Kidney (tissue), 13 donors: ENCODE measurements at regions not wholly inside any gene's neighbourhood (a gene's known extent, or its start where the extent isn't known, plus 50 kb on each side); places are given as distances from the start of the nearest gene placed in this dataset.
A peak's percentile ranks its signal among the peaks of the same experiment; 100 is the strongest.

Source experiments
- DNase-seq, 5 donors: peaks; one replicate each; pipeline ENCODE4 v3.0.0-alpha.2; 2013 to 2020
- FAIRE-seq: peaks from 2 replicates; lab custom pipeline; 2012; peaks lifted over from hg19 to GRCh38; lab: Jason Lieb, UNC
- H3K27ac ChIP-seq, 2 donors: one replicate each; pipeline ENCODE4 v1.7.0; 2013; ENCODE audit warnings: low read depth in 2 of 2, low read length in 2 of 2, inconsistent platforms in 1 of 2
- H3K27me3 ChIP-seq: one replicate; pipeline ENCODE4 v1.7.1; 2013; ENCODE audit warnings: low read length, inconsistent platforms; ENCODE audit not compliant: control insufficient read depth, insufficient read depth
- H3K36me3 ChIP-seq, 3 donors: one replicate each; pipeline versions ENCODE4 v1.7.0 to v1.7.1; 2013; ENCODE audit warnings: low read length in 3 of 3, control low read depth in 1 of 3, inconsistent platforms in 1 of 3; ENCODE audit not compliant: insufficient read depth in 3 of 3, control insufficient read depth in 2 of 3
- H3K4me1 ChIP-seq, 3 donors: one replicate each; pipeline versions ENCODE4 v1.7.0 to v1.7.1; 2013; ENCODE audit warnings: low read length in 3 of 3, inconsistent platforms in 1 of 3, low read depth in 1 of 3; ENCODE audit not compliant: control insufficient read depth in 2 of 3, insufficient read depth in 2 of 3
- H3K4me3 ChIP-seq, 3 donors: one replicate each; pipeline versions ENCODE4 v1.7.0 to v1.8.1; 2013; ENCODE audit warnings: low read length in 3 of 3, control low read depth in 1 of 3, inconsistent platforms in 1 of 3
- H3K9ac ChIP-seq, 3 donors: one replicate each; pipeline versions ENCODE4 v1.7.0 to v1.7.1; 2013; ENCODE audit warnings: low read length in 3 of 3, control low read depth in 1 of 3, inconsistent platforms in 1 of 3
- H3K9me3 ChIP-seq, 3 donors: one replicate each; pipeline versions ENCODE4 v1.7.0 to v1.7.1; 2013; ENCODE audit warnings: low read length in 3 of 3, control low read depth in 1 of 3, inconsistent platforms in 1 of 3; ENCODE audit not compliant: control insufficient read depth in 2 of 3, insufficient read depth in 1 of 3
- CTCF ChIP-seq: IDR thresholded peaks from 3 replicates; pipeline ENCODE4 v1.5.1; 2012; ENCODE audit warnings: mild to moderate bottlenecking, moderate library complexity, borderline replicate concordance; ENCODE audit not compliant: insufficient read depth; ENCODE audit errors: extremely low read depth
- intact Hi-C: fragments of 100-400 bp; cut with DNase I; formaldehyde crosslinking; loops from one replicate; pipeline ENCODE4 v1.11.1; 2022
- donor health status: control.
- donor health status: control.
- donor health status: control.
- donor health status: control.
- donor health status: control.
- donor health status: DM: yes; HTN: yes; CAD: no.
- donor health status: Normal renal cell carcinoma (clear cell type).

GRCh38 chr5:7080501-7080900, 315.4 kb upstream of the ADCY2 start:
- Histone ChIP-seq H3K9me3 (no peaks in the 10 kb centered on the region), H3K27ac (no peak overlapping the region), H3K4me1 (peaks cover 0 to 2% (median 0%) of the 10 kb centered on the region in 3 donors), H3K9ac (no peak overlapping the region), H3K36me3 (no peaks in the 10 kb centered on the region), H3K27me3 (no peaks in the 10 kb centered on the region), H3K4me3 (no peak overlapping the region)
- FAIRE-seq: no peak
- intact Hi-C loops: no loop called here
- TF ChIP-seq CTCF: no peak
- no peak for DNase-seq

- DNase-seq (peak in 1 of 5 donors; percentile 41), FAIRE-seq (no peak)
- Histone ChIP-seq H3K9me3 (no peaks in the 10 kb centered on the region), H3K27ac (no peak overlapping the region), H3K9ac (no peak overlapping the region), H3K4me3 (no peak overlapping the region), H3K4me1 (no peaks in the 10 kb centered on the region), H3K27me3 (no peaks in the 10 kb centered on the region), H3K36me3 (no peaks in the 10 kb centered on the region)
- TF ChIP-seq CTCF: no peak
- intact Hi-C loops: no loop called here
Measured at GRCh38 chr5:7087719-7088297, 308.1 kb upstream of the ADCY2 start.

- H3K9ac ChIP-seq: no peak overlapping the region
- intact Hi-C loops: no loop called here
- no peak for DNase-seq
- no peaks in the 10 kb centered on the region for H3K27me3 ChIP-seq
- no peak overlapping the region for H3K4me3 ChIP-seq
- no peak for TF ChIP-seq CTCF
- H3K27ac ChIP-seq: no peak overlapping the region
- H3K9me3 ChIP-seq: no peaks in the 10 kb centered on the region
- no peak for FAIRE-seq
- H3K4me1 ChIP-seq: no peaks in the 10 kb centered on the region
- no peaks in the 10 kb centered on the region for H3K36me3 ChIP-seq
Measured at GRCh38 chr5:7088849-7089248, 307.1 kb upstream of the ADCY2 start.

GRCh38 chr5:7094626-7095025, 301.3 kb upstream of the ADCY2 start:
- no peak for TF ChIP-seq CTCF
- DNase-seq (peak in 4 of 5 donors; percentile 37 to 86 (median 70)), FAIRE-seq (no peak)
- H3K9ac ChIP-seq: no peak overlapping the region
- H3K27me3 ChIP-seq: no peaks in the 10 kb centered on the region
- intact Hi-C loops: no loop called here
- no peaks in the 10 kb centered on the region for H3K4me1 ChIP-seq
- no peaks in the 10 kb centered on the region for H3K9me3 ChIP-seq
- no peak overlapping the region for H3K4me3 ChIP-seq
- H3K27ac ChIP-seq: no peak overlapping the region
- no peaks in the 10 kb centered on the region for H3K36me3 ChIP-seq
